ENCODE measurements at regions not wholly inside any gene's neighbourhood (a gene's known extent, or its start where the extent isn't known, plus 50 kb on each side); places are given as distances from the start of the nearest gene placed in this dataset.

DNA sequence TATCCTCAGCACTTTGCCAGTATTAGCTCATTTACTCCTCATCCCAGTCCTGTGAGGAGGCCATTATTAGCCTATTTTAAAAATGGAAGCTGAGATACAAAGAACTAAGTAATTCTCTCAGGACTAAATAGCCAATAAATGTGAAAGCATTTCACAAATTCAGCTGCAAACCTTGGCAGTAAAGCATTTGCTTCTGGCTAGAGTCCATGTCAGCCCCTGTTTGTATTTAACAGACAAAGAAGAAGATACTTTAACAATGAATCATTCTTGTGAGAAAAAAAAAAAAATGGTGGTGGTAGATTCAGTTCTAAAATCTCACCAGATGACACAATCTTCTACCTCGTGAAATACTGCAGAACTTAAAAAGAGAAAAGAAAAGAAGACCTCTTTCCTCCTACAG is 85.0 kb upstream of the CNTN6 start:
- intact Hi-C loops (cut with DNase I) = no loop called here
- Histone ChIP-seq H3K27ac (no peak overlapping the region), H3K36me3 (ENCODE audit: insufficient read depth in 1 of 2, low read depth in 1 of 2) (no peaks in the 10 kb centered on the region), H3K27me3 (ENCODE audit: insufficient read depth in 3 of 3, low read length in 2 of 3) (no peaks in the 10 kb centered on the region), H3K4me3 (no peak overlapping the region), H3K4me1 (no peaks in the 10 kb centered on the region), H3K9me3 (no peaks in the 10 kb centered on the region)
- DNase-seq (no peak), ATAC-seq (no peak)
- TF ChIP-seq, protein P1, sequence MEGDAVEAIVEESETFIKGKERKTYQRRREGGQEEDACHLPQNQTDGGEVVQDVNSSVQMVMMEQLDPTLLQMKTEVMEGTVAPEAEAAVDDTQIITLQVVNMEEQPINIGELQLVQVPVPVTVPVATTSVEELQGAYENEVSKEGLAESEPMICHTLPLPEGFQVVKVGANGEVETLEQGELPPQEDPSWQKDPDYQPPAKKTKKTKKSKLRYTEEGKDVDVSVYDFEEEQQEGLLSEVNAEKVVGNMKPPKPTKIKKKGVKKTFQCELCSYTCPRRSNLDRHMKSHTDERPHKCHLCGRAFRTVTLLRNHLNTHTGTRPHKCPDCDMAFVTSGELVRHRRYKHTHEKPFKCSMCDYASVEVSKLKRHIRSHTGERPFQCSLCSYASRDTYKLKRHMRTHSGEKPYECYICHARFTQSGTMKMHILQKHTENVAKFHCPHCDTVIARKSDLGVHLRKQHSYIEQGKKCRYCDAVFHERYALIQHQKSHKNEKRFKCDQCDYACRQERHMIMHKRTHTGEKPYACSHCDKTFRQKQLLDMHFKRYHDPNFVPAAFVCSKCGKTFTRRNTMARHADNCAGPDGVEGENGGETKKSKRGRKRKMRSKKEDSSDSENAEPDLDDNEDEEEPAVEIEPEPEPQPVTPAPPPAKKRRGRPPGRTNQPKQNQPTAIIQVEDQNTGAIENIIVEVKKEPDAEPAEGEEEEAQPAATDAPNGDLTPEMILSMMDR (IDR thresholded peaks at IDR 0.05) = no peak
- WGBS, 3 donors = 10 to 18% (median 14%) methylated on average over 1 of the region's 1 CpG

DNA sequence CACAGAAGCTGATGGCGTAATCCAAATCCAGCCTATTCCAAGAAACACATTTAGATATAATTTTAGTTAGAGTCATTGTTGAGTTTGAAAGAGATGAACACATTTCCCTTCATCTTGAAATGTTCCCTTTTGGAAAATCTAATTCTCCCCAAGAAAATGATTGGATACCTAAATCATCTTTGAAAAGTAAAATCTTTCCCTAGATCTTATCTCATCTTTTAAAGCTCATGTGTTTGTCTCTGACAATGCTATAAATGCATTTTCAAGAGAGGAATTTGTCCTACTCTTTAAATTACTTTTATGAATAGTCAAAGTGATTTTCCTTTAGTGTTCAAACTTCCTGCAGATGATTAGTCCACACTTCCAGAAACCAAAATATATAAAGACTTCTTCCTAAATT is 82.6 kb upstream of the CNTN6 start:
- Histone ChIP-seq H3K9me3 (no peaks in the 10 kb centered on the region), H3K27me3 (ENCODE audit: insufficient read depth in 3 of 3, low read length in 2 of 3) (no peaks in the 10 kb centered on the region), H3K4me3 (no peak overlapping the region), H3K4me1 (no peaks in the 10 kb centered on the region), H3K27ac (no peak overlapping the region), H3K36me3 (ENCODE audit: insufficient read depth in 1 of 2, low read depth in 1 of 2) (no peaks in the 10 kb centered on the region)
- 79 to 92% (median 87%) methylated on average over 1 of the region's 1 CpG for WGBS, 3 donors
- intact Hi-C loops (cut with DNase I) = no loop called here
- ATAC-seq = no peak
- TF ChIP-seq, protein P1 (IDR thresholded peaks at IDR 0.05) = no peak
- no peak for DNase-seq

DNA sequence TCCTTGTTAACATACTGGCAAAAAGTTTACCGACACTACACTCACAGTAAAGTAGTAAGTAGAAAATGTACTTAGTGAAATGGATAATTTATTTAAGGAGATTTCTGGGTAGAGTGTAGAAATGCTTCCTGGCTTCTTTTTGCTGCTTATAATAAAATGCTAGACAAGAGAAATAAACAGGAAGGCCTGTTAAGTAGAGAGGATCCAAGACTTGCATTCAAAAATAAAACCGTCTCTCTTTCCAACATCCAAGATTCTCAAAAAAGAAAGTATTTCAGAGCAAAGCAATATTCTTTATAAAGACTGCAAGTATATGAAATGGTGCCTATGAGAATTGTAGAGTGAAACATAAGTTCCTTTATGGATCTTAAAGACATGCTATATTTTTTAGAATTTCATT is 77.0 kb upstream of the CNTN6 start:
- DNase-seq = no peak
- ATAC-seq = no peak
- Histone ChIP-seq H3K4me1 (no peaks in the 10 kb centered on the region), H3K9me3 (no peaks in the 10 kb centered on the region), H3K27ac (no peak overlapping the region), H3K36me3 (ENCODE audit: insufficient read depth in 1 of 2, low read depth in 1 of 2) (no peaks in the 10 kb centered on the region), H3K27me3 (ENCODE audit: insufficient read depth in 3 of 3, low read length in 2 of 3) (no peaks in the 10 kb centered on the region), H3K4me3 (no peak overlapping the region)
- intact Hi-C loops (cut with DNase I) = no loop called here
- TF ChIP-seq, protein P1 (IDR thresholded peaks at IDR 0.05) = no peak
- WGBS, 3 donors = 62 to 85% (median 63%) methylated on average over 2 of the region's 2 CpGs

DNA sequence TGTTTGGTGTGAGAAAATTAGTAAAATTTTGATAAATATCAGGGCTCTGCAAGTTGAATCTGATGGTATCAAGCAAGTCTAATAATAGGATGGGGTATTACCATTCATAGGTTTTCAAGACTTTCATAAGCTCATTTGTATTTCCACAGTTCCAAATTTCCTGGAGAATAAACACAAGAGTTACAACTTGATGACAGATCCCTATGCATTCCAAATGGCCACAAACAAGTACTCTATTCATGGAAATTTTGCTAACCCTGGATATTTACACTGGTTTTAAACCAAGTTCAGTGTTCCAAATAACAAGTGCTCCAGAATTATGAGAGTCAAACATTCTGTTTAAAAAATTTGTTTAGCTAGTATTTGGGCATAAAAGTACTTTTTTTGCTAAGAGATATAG is 75.0 kb upstream of the CNTN6 start:
- TF ChIP-seq, protein P1 (IDR thresholded peaks at IDR 0.05) = no peak
- Histone ChIP-seq H3K4me3 (no peak overlapping the region), H3K36me3 (ENCODE audit: insufficient read depth in 1 of 2, low read depth in 1 of 2) (no peaks in the 10 kb centered on the region), H3K4me1 (no peaks in the 10 kb centered on the region), H3K27ac (no peak overlapping the region), H3K27me3 (ENCODE audit: insufficient read depth in 3 of 3, low read length in 2 of 3) (no peaks in the 10 kb centered on the region), H3K9me3 (no peaks in the 10 kb centered on the region)
- DNase-seq (no peak), ATAC-seq (no peak)
- intact Hi-C loops (cut with DNase I) = no loop called here

DNA sequence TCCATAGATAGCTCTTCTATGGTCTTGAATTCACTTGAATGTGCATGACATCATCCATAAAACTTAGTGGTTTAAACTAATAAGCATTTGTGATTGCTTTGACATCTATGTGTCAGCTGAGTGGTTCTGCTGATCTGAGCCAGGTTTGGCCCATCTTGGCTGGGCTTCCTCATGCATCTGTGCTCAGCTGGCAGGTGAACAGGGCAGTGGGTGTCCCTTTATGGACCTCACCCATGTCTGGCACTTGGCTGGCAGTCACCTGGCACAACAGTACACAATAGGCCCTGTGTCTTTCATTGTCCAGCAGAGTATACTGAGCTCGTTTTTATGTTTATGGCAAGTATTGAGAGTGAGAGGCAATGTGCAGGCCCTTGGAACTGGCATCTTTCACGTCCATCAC is 73.7 kb upstream of the CNTN6 start:
- Histone ChIP-seq H3K36me3 (ENCODE audit: insufficient read depth in 1 of 2, low read depth in 1 of 2) (no peaks in the 10 kb centered on the region), H3K4me3 (no peak overlapping the region), H3K9me3 (no peaks in the 10 kb centered on the region), H3K4me1 (no peaks in the 10 kb centered on the region), H3K27me3 (ENCODE audit: insufficient read depth in 3 of 3, low read length in 2 of 3) (no peaks in the 10 kb centered on the region), H3K27ac (no peak overlapping the region)
- WGBS, 3 donors = 20 to 32% (median 24%) methylated on average over 2 of the region's 2 CpGs
- no peak for DNase-seq
- TF ChIP-seq, protein P1 (IDR thresholded peaks at IDR 0.05) = no peak
- intact Hi-C loops (cut with DNase I) = no loop called here
- no peak for ATAC-seq

All from psoas muscle (tissue), 7 donors.